ENCODE measurements at regions not wholly inside any gene's neighbourhood (a gene's known extent, or its start where the extent isn't known, plus 50 kb on each side); places are given as distances from the start of the nearest gene placed in this dataset.

DNA sequence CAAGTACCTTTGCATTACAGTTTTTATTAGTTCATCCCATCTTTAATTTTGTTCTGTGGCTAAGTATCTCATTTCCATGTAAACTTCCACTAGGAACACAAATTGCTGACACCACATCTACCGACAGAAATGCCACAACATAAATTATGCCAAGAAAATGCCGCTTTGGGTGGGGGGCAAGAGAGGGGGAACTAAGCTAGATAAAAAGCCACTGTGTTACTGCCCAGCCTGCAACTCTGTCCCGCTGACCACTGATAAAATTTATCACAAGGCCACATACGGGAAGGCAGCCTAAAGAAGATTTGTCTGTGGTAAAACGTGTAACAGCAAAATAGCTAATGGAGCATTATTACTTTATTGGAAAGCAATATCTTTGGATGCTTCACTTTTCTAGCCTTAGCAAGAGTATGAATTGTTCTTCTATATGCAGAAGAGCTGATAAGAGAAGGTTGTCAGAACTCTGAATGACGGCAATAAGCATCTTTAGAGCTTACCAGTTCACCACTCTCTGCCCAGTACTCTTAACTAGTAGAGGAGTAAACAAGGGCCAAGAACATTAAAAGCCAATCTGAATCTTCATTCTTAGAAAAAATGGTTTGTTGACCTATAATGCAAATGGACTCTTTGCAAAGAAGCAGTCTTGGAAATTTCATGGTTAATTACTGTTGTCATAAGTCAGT, 172.2 kb upstream of the MEF2C start:
- TF ChIP-seq MXI1 (conservative IDR thresholded peaks at IDR 0.05; ENCODE audit: poor library complexity, severe bottlenecking): no peak
- no peak for TF ChIP-seq EP300 (conservative IDR thresholded peaks at IDR 0.05; ENCODE audit: poor library complexity, severe bottlenecking)
- no peak for TF ChIP-seq CTCF (IDR thresholded peaks at IDR 0.05; ENCODE audit: poor library complexity, severe bottlenecking)
- TF ChIP-seq POLR2AphosphoS5 (IDR thresholded peaks at IDR 0.05): no peak
- TF ChIP-seq EZH2 (IDR thresholded peaks at IDR 0.05; ENCODE audit: borderline replicate concordance, insufficient read depth, low read length, poor library complexity, severe bottlenecking): no peak
- no peak for TF ChIP-seq REST (IDR thresholded peaks at IDR 0.05; ENCODE audit: borderline replicate concordance)

Measured in neural cell (in vitro differentiated cells).